Caco-2 (cell line): ENCODE measurements at regions not wholly inside any gene's neighbourhood (a gene's known extent, or its start where the extent isn't known, plus 50 kb on each side); places are given as distances from the start of the nearest gene placed in this dataset.

ENCODE experiments used
- BruUV-seq: library from RNA; stranded (reverse); fragments of 400-500 nt; replicated peaks from 2 replicates; lab custom pipeline; 2021; lab: Mats Ljungman, UMichigan
- CTCF ChIA-PET: fragments of 300-600 bp; sonication (Branson Sonifier 250); formaldehyde crosslinking; loops from one replicate; lab custom pipeline; 2022; ENCODE audit warnings: antibody characterized with exemption; lab: Charles Lee
- POLR2A ChIA-PET: fragments of 300-600 bp; sonication (Branson Sonifier 250); formaldehyde crosslinking; loops from one replicate; lab custom pipeline; 2022; ENCODE audit warnings: antibody characterized with exemption; lab: Charles Lee
- DNase-seq, 2 experiments: peaks; one replicate each; pipeline versions ENCODE4 v3.0.0 to v3.0.0-alpha.2; 2020 to 2022
- H3K27me3 ChIP-seq: replicated peaks from 2 replicates; pipeline ENCODE4 v1.6.0; 2011; ENCODE audit warnings: low read length; ENCODE audit not compliant: control insufficient read depth, insufficient read depth
- H3K36me3 ChIP-seq: 2 replicates; pipeline ENCODE4 v1.5.1; 2011; ENCODE audit warnings: low read length; ENCODE audit not compliant: control insufficient read depth, insufficient read depth
- H3K4me1 ChIP-seq: fragments of 250-450 bp; sonication (Bioruptor Pico); 2 replicates; pipeline ENCODE4 v1.5.1; 2020; ENCODE audit warnings: mild to moderate bottlenecking
- H3K4me3 ChIP-seq: 2 replicates; pipeline ENCODE4 v1.5.1; 2011; ENCODE audit warnings: low read depth, mild to moderate bottlenecking, control low read depth, low read length
- H3K9me3 ChIP-seq: fragments of 250-450 bp; sonication (Bioruptor Pico); 2 replicates; pipeline ENCODE4 v1.5.1; 2020; ENCODE audit warnings: mild to moderate bottlenecking, moderate library complexity
- H3K27ac Mint-ChIP-seq: one replicate; pipeline ENCODE4 v1.8.0; 2022; ENCODE audit warnings: mixed read lengths; ENCODE audit not compliant: unreplicated experiment
- H3K27me3 Mint-ChIP-seq: one replicate; pipeline ENCODE4 v1.8.0; 2022; ENCODE audit warnings: mixed read lengths; ENCODE audit not compliant: insufficient read depth, unreplicated experiment
- H3K36me3 Mint-ChIP-seq: one replicate; pipeline ENCODE4 v1.8.0; 2022; ENCODE audit warnings: mild to moderate bottlenecking, mixed read lengths; ENCODE audit not compliant: insufficient read depth, unreplicated experiment
- H3K4me1 Mint-ChIP-seq: one replicate; pipeline ENCODE4 v1.8.0; 2022; ENCODE audit warnings: low read depth, mixed read lengths; ENCODE audit not compliant: unreplicated experiment
- H3K4me3 Mint-ChIP-seq: one replicate; pipeline ENCODE4 v1.8.0; 2022; ENCODE audit warnings: mild to moderate bottlenecking, moderate library complexity, mixed read lengths; ENCODE audit not compliant: unreplicated experiment
- H3K9me3 Mint-ChIP-seq: one replicate; pipeline ENCODE4 v1.8.0; 2022; ENCODE audit warnings: mixed read lengths; ENCODE audit not compliant: unreplicated experiment
- CTCF ChIP-seq, 2 experiments: fragments of 200-600 bp in 1 of 2; IDR thresholded peaks; 1 replicate in 1 of 2; 2 replicates in 1 of 2; pipeline versions ENCODE4 v1.5.1 to v1.8.0; 2011 to 2022; ENCODE audit warnings: antibody characterized with exemption in 1 of 2, control low read depth in 1 of 2, inconsistent platforms in 1 of 2, low read depth in 1 of 2, low read length in 1 of 2, mild to moderate bottlenecking in 1 of 2, moderate library complexity in 1 of 2; ENCODE audit not compliant: insufficient read depth in 1 of 2, severe bottlenecking in 1 of 2, unreplicated experiment in 1 of 2
- intact Hi-C: fragments of 100-400 bp; cut with micrococcal nuclease; formaldehyde crosslinking; loops from one replicate; pipeline ENCODE4 v1.10.0; 2022; ENCODE audit not compliant: unreplicated experiment

- TF ChIP-seq CTCF (IDR thresholded peaks at IDR 0.05; ENCODE audit: insufficient read depth in 1 of 2, low read depth in 1 of 2, low read length in 1 of 2, severe bottlenecking in 1 of 2, unreplicated experiment in 1 of 2) = no peak
- Mint-ChIP-seq H3K27me3 (peaks cover 8% of the 10 kb centered on the region), H3K4me1 (no peaks in the 10 kb centered on the region), H3K4me3 (no peak overlapping the region), H3K36me3 (no peaks in the 10 kb centered on the region), H3K9me3 (no peaks in the 10 kb centered on the region), H3K27ac (no peak overlapping the region)
- POLR2A ChIA-PET = no interaction called here
- Histone ChIP-seq H3K27me3 (no peaks in the 10 kb centered on the region), H3K4me1 (no peaks in the 10 kb centered on the region), H3K9me3 (no peaks in the 10 kb centered on the region), H3K36me3 (no peaks in the 10 kb centered on the region), H3K4me3 (no peak overlapping the region)
- no TSS peak for BruUV-seq
- DNase-seq = no peak
- intact Hi-C loops = no loop called here
- CTCF ChIA-PET = no interaction called here
These were observed 312.4 kb upstream of the PRKD1 start for GRCh38 chr14:30240018-30240417.

GRCh38 chr14:30240685-30241084 lies 313.0 kb upstream of the PRKD1 start:
- peaks cover 5% of the 10 kb centered on the region for H3K27me3 Mint-ChIP-seq
- no peaks in the 10 kb centered on the region for H3K36me3 Mint-ChIP-seq
- H3K4me3 Mint-ChIP-seq = no peak overlapping the region
- ChIA-PET CTCF (no interaction called here), POLR2A (no interaction called here)
- intact Hi-C loops = no loop called here
- TF ChIP-seq CTCF (IDR thresholded peaks at IDR 0.05; ENCODE audit: insufficient read depth in 1 of 2, low read depth in 1 of 2, low read length in 1 of 2, severe bottlenecking in 1 of 2, unreplicated experiment in 1 of 2) = no peak
- H3K9me3 Mint-ChIP-seq = no peaks in the 10 kb centered on the region
- BruUV-seq = no TSS peak
- H3K4me1 Mint-ChIP-seq = no peaks in the 10 kb centered on the region
- Histone ChIP-seq H3K27me3 (no peaks in the 10 kb centered on the region), H3K36me3 (no peaks in the 10 kb centered on the region), H3K9me3 (no peaks in the 10 kb centered on the region), H3K4me1 (no peaks in the 10 kb centered on the region), H3K4me3 (no peak overlapping the region)
- no peak for DNase-seq
- no peak overlapping the region for H3K27ac Mint-ChIP-seq

GRCh38 chr14:30242744-30243143 lies 315.1 kb upstream of the PRKD1 start:
- Mint-ChIP-seq H3K27me3 (peaks cover 5% of the 10 kb centered on the region), H3K4me1 (no peaks in the 10 kb centered on the region), H3K36me3 (no peaks in the 10 kb centered on the region), H3K4me3 (no peak overlapping the region), H3K9me3 (no peaks in the 10 kb centered on the region), H3K27ac (no peak overlapping the region)
- no TSS peak for BruUV-seq
- Histone ChIP-seq H3K36me3 (no peaks in the 10 kb centered on the region), H3K4me1 (no peaks in the 10 kb centered on the region), H3K27me3 (no peaks in the 10 kb centered on the region), H3K9me3 (no peaks in the 10 kb centered on the region), H3K4me3 (no peak overlapping the region)
- no peak for DNase-seq
- ChIA-PET CTCF (no interaction called here), POLR2A (no interaction called here)
- no peak for TF ChIP-seq CTCF (IDR thresholded peaks at IDR 0.05; ENCODE audit: insufficient read depth in 1 of 2, low read depth in 1 of 2, low read length in 1 of 2, severe bottlenecking in 1 of 2, unreplicated experiment in 1 of 2)
- intact Hi-C loops = no loop called here
